GM18858 (cell line): ENCODE measurements at regions not wholly inside any gene's neighbourhood (a gene's known extent, or its start where the extent isn't known, plus 50 kb on each side); places are given as distances from the start of the nearest gene placed in this dataset.
A peak's percentile ranks its signal among the peaks of the same experiment; 100 is the strongest.

Source experiments
- ATAC-seq: cut with Tn5 transposase; IDR thresholded peaks from one replicate; pipeline ENCODE4 v1.9.1; 2021; ENCODE audit not compliant: unreplicated experiment

DNA sequence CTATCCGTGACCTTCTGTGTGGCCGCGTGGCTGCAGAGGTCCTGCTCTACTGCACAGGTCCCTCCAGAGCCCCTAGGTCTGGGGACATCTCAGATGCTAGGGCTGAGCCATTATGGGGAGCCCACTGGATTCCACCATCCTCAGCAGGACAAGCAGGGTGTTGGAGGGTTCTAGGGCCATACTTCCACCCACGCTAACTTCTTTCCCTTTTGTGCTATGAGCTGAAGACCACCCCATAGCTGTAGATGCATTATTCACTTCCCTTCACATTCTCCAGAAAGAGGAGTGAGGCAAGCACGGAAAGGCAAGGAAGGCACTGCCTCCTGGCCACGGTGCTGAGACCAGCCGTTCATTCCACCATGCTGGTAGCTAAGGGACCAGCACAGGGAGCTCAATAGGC is 149.5 kb upstream of the MYCN start:
- ATAC-seq, result no peak

- no peak for ATAC-seq
Observed at GRCh38 chr2:15791294-15791693, 149.1 kb upstream of the MYCN start.

GRCh38 chr2:15792331-15792730 is 148.0 kb upstream of the MYCN start:
- no peak for ATAC-seq

DNA sequence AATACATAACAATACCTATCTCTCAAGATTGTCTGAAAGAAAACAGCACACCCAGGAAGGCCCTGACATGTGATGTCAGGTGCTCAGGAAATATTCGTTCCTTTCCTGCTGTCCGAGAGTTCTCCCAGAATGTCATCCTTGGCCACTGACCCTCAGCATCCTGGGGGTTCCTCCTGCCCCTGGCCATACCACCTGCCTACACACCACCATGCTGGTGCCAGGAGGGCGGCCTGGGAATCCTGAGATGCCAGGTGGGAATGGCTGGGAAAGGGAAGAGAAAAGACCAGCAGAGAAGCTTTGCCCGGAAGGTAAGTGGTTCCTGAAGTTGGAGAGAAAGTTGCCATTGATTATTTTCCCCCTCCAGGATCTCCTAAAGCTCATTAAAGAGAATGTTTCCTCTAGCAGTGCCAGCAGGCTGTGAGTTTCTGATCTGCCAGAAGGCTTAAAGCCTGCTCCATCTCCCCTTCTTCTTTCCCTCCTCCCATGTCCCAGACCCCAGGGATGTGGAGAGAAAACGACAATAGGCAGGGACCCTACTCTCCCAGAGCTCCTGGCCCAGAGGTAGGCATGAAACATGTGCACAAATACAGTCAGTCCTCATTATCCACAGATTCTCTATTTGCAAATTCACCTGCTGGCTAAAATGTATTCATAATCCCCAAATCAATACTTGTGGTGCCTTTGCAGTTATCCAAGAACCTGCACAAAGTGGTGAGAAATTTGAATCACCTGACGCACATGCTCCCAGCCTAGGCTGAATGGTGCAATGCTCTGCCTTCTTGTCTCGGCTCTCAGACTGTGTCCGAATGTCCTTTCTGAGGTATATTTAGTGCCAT is 147.1 kb upstream of the MYCN start:
- ATAC-seq, result no peak

DNA sequence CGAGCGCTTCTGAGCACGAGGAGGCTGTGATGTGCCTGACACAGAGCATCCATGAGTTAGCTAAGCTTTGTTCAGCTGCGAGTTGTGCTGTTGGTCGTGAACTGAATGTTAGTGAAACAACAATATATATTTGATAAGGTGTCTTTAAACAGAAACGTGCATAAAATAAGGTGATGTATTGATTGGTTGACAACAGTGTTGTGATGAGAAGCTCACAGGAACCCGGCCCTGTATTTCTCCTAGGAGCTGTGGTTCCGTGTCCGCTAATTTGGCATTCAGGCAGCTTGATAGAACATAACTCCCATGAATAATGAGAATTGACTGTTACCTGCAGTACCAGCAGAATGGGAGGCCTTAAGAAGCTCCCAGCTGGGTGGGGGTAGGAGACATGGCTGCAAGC is 146.4 kb upstream of the MYCN start:
- no peak for ATAC-seq

- ATAC-seq, result no peak
Observed at GRCh38 chr2:15794608-15795134, 145.7 kb upstream of the MYCN start.

- no peak for ATAC-seq
Observed at GRCh38 chr2:15795426-15795825, 144.9 kb upstream of the MYCN start.

DNA sequence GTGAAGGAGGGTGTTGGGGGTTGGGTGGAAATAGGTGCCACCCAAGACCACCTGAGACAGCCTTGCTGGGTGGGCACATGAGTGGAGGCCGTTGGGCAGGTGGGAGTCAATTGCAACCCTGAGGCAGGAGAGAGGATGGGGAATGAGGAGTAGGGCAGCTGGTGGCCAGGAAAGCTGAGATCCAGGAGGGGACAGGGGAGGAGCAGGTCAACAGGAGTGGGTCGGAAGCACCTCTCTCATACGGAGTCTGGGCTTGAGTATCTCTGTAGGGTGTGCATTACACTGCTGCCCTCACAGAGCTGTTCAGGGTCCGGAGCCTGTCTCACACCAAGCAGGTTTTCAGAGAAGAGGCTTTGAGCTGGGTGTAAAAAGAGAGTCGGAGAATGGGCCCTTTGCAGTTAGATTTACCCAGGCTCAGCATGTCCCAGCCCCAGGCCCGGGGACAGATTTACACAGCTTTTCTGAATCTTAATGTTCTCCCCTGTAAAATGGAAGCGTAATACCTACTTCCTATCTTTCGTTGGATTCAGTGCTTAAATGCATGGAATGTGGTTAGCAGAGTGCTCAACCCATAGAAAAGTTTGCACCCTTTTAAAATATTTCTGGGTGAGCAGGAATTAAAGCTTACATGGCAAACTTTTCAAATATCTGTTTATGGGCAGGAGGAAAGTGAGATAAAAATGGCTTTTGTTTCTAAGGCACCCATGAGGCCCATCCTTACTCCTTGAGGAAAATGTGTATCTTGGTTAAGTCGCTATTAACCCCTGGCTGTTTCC is 144.0 kb upstream of the MYCN start:
- ATAC-seq, result no peak

GRCh38 chr2:15797231-15797938 is 143.0 kb upstream of the MYCN start:
- no peak for ATAC-seq

DNA sequence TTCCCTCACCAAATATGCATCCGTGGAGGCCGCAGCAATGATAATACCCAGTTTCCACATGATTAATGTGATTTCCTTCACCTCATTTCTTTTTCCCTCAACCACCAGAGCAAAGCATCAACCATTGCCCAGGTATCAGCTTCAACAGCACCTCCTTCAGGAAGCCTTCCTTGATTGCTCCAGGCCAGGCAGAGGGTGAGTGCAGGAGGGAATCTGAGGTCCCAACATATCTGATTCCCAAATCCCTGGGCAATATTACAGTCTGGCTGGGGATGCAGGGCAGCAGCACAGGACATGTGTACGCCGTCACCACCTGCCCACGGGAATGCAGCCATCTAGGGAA is 142.4 kb upstream of the MYCN start:
- ATAC-seq, result no peak

DNA sequence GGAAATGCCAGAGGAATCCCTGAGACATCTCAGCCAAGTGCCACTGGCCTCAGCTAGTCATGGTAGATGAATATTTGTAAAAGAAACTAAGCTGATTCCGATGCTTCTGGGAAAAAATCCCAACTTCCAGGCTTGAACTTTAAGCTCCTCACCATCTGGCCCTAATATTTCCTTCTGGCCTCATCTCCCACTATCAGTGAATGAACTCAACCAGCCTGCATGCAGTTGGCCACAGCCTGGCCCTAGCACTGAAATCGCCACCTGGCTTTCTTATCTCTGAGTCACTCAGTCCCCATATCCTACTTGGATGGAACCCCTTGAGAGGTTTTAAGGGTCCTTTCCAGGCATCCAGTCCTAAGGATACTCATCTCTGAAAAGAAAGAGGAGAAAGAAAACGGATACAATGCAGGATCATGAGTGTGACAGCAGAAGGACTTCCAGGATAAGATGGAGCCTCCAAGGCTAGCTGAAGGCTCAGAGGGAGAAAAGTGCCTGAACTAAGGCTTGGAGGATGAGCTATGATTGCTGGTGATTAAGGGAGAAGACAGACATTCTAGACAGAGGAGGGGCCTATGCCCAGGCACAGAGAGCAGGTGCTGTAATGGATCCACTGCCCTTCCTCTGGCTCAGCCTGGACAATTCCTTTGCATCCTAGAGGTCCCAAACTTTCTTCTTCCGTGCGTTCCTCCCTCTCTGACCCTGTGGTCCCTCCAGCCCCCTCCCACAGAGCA is 141.5 kb upstream of the MYCN start:
- no peak for ATAC-seq

GRCh38 chr2:15799432-15799827 is 140.9 kb upstream of the MYCN start:
- peak; percentile 65 for ATAC-seq

DNA sequence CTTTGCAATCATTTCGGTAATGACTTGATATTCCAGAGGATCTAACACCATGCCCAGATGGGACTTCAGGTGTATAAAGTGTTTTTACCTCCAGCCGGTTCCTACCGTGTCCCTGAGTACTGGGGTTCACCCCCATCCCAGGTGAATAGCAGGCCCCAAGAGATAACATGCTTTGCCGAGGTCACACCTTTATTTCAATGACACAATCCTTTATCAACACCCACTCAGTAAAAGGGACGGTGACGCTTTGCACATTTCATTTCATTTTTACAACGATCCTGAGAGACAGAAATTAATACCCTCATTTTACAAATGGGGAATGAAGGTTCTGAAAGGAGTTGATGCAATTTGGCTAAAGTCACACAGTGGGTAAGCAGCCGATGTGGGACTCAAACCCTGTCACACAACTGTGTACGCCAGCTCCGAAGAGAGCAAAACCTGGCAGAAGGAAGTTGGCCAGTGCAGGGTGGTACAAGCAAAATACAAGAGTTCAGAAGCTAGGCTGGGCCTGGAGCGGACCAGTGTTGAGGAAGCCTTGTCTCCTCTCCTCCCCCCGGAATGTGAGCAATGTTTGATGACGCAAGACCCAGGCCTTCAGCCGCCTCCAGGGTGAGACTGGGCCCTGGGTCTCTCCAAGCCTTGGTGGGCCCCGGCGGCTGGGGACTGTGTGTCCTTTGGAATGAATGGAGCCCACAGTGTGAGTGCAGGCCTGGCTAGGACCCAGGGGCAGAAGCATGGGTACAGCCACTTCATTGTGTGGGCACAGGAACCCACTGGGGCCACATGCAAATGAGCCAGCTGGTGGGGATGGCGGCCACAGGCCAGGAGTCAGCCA is 139.6 kb upstream of the MYCN start:
- ATAC-seq, result no peak

- ATAC-seq, result no peak
Observed at GRCh38 chr2:15801439-15801838, 138.9 kb upstream of the MYCN start.

DNA sequence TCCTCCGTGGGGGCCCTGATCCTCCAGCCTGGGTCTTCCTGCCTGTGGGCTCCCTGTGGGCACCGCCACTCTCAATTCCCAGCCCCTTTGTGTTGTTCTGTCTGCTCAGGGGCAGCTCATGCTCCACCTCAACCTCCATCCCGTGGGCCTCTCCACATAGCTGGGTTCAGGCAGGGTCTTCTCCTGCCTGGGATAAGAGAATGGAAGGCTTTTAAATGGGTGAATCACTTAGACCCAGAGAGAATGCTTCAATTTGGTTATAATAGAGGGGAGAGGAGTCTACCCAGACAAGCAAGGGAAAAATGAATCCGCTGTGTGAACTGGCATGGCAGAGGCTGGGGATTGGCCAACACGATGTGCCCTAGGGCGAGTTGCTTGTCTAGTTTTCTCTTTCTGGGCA is 138.4 kb upstream of the MYCN start:
- no peak for ATAC-seq

GRCh38 chr2:15802657-15803542 is 137.4 kb upstream of the MYCN start:
- no peak for ATAC-seq

DNA sequence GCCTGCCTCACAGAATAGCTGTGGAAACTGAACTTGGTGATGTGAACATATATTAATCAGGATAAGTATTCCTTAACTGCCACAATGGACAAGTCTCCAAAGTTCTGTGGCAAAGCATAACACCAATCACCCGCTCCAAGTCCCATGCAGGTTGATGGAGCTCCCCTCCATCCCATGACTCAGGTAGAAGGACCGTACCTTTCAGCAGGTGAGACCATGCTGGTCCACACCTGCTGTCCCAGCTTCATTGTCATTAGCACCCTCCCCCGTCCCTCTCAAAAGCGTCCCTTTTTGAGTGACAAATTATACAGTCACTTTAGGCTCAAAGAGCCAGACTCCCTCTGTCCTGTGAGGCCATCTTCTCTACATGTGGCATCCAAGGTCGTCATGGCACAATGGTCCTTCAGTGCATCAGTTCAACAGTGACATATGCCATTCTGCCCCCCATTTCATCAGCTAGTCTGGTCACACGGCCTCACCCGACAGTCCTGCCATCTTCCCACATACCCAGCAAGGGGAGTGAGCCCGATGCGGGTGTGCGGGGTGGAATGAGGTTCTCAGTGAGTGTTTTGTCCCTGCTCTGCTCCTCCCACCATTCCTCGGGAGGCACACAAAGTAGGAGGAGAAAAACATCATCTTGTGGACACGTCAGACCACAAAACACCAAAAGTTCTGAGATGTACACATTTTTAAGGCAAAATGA is 136.7 kb upstream of the MYCN start:
- ATAC-seq, result no peak

DNA sequence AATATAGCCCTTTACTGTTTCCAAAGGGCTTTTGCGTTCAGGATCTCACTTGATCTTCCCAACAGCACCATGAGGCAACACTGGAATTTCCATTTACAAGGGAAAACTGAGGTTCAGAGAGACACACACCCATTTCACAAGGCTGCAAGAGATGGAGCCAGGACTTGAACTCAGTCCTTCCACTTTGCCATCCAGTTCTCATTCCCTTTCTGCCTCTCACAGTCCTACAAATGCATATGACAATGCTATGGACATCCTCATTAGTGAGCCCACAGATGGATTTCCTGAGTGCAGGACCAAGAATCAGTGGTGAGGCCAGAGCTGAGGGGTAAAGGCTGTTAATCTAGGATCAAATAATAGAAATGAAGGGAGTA is 136.1 kb upstream of the MYCN start:
- ATAC-seq, result no peak

GRCh38 chr2:15804691-15805090 is 135.7 kb upstream of the MYCN start:
- ATAC-seq, result no peak
